PC-9 (cell line): ENCODE measurements at regions not wholly inside any gene's neighbourhood (a gene's known extent, or its start where the extent isn't known, plus 50 kb on each side); places are given as distances from the start of the nearest gene placed in this dataset.

Experiments used
- BruUV-seq: library from RNA; stranded (reverse); fragments of 400-500 nt; replicated peaks from 2 replicates; lab custom pipeline; 2021; lab: Mats Ljungman, UMichigan
- CTCF ChIA-PET: fragments of 300-600 bp; sonication (Branson Sonifier 250); formaldehyde crosslinking; loops from one replicate; lab custom pipeline; 2022; ENCODE audit warnings: antibody characterized with exemption; lab: Charles Lee
- POLR2A ChIA-PET: fragments of 300-600 bp; sonication (Branson Sonifier 250); formaldehyde crosslinking; loops from one replicate; lab custom pipeline; 2022; ENCODE audit warnings: antibody characterized with exemption; ENCODE audit not compliant: unreplicated experiment; lab: Charles Lee
- DNase-seq, 2 experiments: peaks; one replicate each; pipeline versions ENCODE4 v3.0.0 to v3.0.0-alpha.2; 2015 to 2022; ENCODE audit warnings: mixed read lengths in 1 of 2
- H2AFZ ChIP-seq: fragments of 200-600 bp; sonication (generic); 2 replicates; pipeline ENCODE4 v1.8.1; 2017; ENCODE audit warnings: antibody characterized with exemption
- H3F3A ChIP-seq: fragments of 200-600 bp; sonication (generic); 2 replicates; pipeline ENCODE4 v1.8.1; 2017; ENCODE audit warnings: antibody characterized with exemption, mild to moderate bottlenecking, low read depth; ENCODE audit not compliant: insufficient read depth
- H3K27ac ChIP-seq: fragments of 200-600 bp; sonication (generic); 2 replicates; pipeline ENCODE4 v1.6.1; 2016; ENCODE audit warnings: mixed run types
- H3K27me3 ChIP-seq: fragments of 200-600 bp; sonication (generic); 2 replicates; pipeline ENCODE4 v1.6.1; 2016; ENCODE audit warnings: low read depth, mixed run types; ENCODE audit not compliant: insufficient read depth
- H3K36me3 ChIP-seq: fragments of 200-600 bp; sonication (generic); 2 replicates; pipeline ENCODE4 v1.6.1; 2016; ENCODE audit warnings: low read depth, mixed run types
- H3K4me1 ChIP-seq: fragments of 200-600 bp; sonication (generic); replicated peaks from 2 replicates; pipeline ENCODE4 v1.6.1; 2016; ENCODE audit warnings: mixed run types; ENCODE audit not compliant: insufficient read depth
- H3K4me2 ChIP-seq: fragments of 200-600 bp; sonication (generic); 2 replicates; pipeline ENCODE4 v1.6.1; 2017; ENCODE audit warnings: mixed run types
- H3K4me3 ChIP-seq: fragments of 200-600 bp; sonication (generic); 2 replicates; pipeline ENCODE4 v1.6.1; 2016; ENCODE audit warnings: mixed run types
- H3K79me2 ChIP-seq: fragments of 200-600 bp; sonication (generic); 2 replicates; pipeline ENCODE4 v1.6.1; 2017; ENCODE audit warnings: low read depth, mixed run types
- H3K9me2 ChIP-seq: fragments of 200-600 bp; sonication (generic); 2 replicates; pipeline ENCODE4 v1.8.1; 2017; ENCODE audit warnings: mild to moderate bottlenecking; ENCODE audit not compliant: insufficient read depth
- H3K9me3 ChIP-seq: fragments of 200-600 bp; sonication (generic); 2 replicates; pipeline ENCODE4 v1.8.1; 2016; ENCODE audit warnings: low read depth; ENCODE audit not compliant: insufficient read depth
- H4K20me1 ChIP-seq: fragments of 200-600 bp; sonication (generic); 2 replicates; pipeline ENCODE4 v1.8.1; 2017; ENCODE audit not compliant: insufficient read depth
- CTCF ChIP-seq: fragments of 200-600 bp; sonication (generic); conservative IDR thresholded peaks from 2 replicates; pipeline ENCODE4 v1.6.1; 2017; ENCODE audit warnings: mixed run types, antibody characterized with exemption, mild to moderate bottlenecking, moderate library complexity
- EZH2 ChIP-seq: fragments of 200-600 bp; sonication (generic); IDR thresholded peaks from 2 replicates; pipeline ENCODE4 v1.8.0; 2017; ENCODE audit warnings: antibody characterized with exemption, low read depth
- intact Hi-C: fragments of 100-400 bp; cut with micrococcal nuclease; formaldehyde crosslinking; loops from one replicate; pipeline ENCODE4 v1.10.0; 2022; ENCODE audit not compliant: unreplicated experiment

GRCh38 chr15:39275066-39275465, 305.8 kb upstream of the THBS1 start:
- Histone ChIP-seq H3K79me2 (no peaks in the 10 kb centered on the region), H4K20me1 (no peaks in the 10 kb centered on the region), H3K4me1 (peaks cover 21% of the 10 kb centered on the region), H3K27me3 (no peaks in the 10 kb centered on the region), H3K36me3 (no peaks in the 10 kb centered on the region), H3F3A (peaks cover 14% of the 10 kb centered on the region; the same call in 1 of the 2 replicates), H3K9me2 (no peaks in the 10 kb centered on the region), H3K4me3 (no peak overlapping the region), H3K9me3 (no peaks in the 10 kb centered on the region), H2AFZ (no peak overlapping the region), H3K4me2 (no peak overlapping the region), H3K27ac (no peak overlapping the region)
- TF ChIP-seq EZH2 (no peak), CTCF (no peak)
- CTCF ChIA-PET: no interaction called here
- no TSS peak for BruUV-seq
- POLR2A ChIA-PET: interaction anchor here (0.7 kb wide), 1 partner anchor 61 kb away, joined by 4 read pairs; no protein-coding TSS in a partner anchor
- no peak for DNase-seq
- intact Hi-C loops: no loop called here

- ChIA-PET POLR2A (interaction anchor here (0.8 kb wide), 1 partner anchor 1645 kb away, joined by 9 read pairs; no protein-coding TSS in a partner anchor), CTCF (no interaction called here)
- Histone ChIP-seq H3K79me2 (no peaks in the 10 kb centered on the region), H3K27me3 (no peaks in the 10 kb centered on the region), H3K36me3 (no peaks in the 10 kb centered on the region), H3F3A (peaks cover 4% of the 10 kb centered on the region; the same call in 1 of the 2 replicates), H3K4me1 (peaks cover 7% of the 10 kb centered on the region), H2AFZ (no peak overlapping the region), H3K4me3 (no peak overlapping the region), H3K9me2 (no peaks in the 10 kb centered on the region), H3K27ac (no peak overlapping the region), H3K9me3 (no peaks in the 10 kb centered on the region), H3K4me2 (no peak overlapping the region), H4K20me1 (no peaks in the 10 kb centered on the region)
- TF ChIP-seq CTCF (no peak), EZH2 (no peak)
- BruUV-seq: no TSS peak
- no peak for DNase-seq
- intact Hi-C loops: no loop called here
Measured at GRCh38 chr15:39279311-39279710, 301.6 kb upstream of the THBS1 start.

GRCh38 chr15:39281094-39281493, 299.8 kb upstream of the THBS1 start:
- BruUV-seq: no TSS peak
- no peak overlapping the region for H3K4me3 ChIP-seq
- no peaks in the 10 kb centered on the region for H4K20me1 ChIP-seq
- no peaks in the 10 kb centered on the region for H3K4me1 ChIP-seq
- no peaks in the 10 kb centered on the region for H3K9me3 ChIP-seq
- no peak for DNase-seq
- POLR2A ChIA-PET: no interaction called here
- H3K27me3 ChIP-seq: no peaks in the 10 kb centered on the region
- CTCF ChIA-PET: no interaction called here
- TF ChIP-seq CTCF (no peak), EZH2 (no peak)
- H3F3A ChIP-seq: no peaks in the 10 kb centered on the region
- H3K79me2 ChIP-seq: no peaks in the 10 kb centered on the region
- no peak overlapping the region for H3K27ac ChIP-seq
- H3K9me2 ChIP-seq: no peaks in the 10 kb centered on the region
- H3K36me3 ChIP-seq: no peaks in the 10 kb centered on the region
- intact Hi-C loops: no loop called here
- no peak overlapping the region for H3K4me2 ChIP-seq
- no peak overlapping the region for H2AFZ ChIP-seq
